ENCODE measurements at regions not wholly inside any gene's neighbourhood (a gene's known extent, or its start where the extent isn't known, plus 50 kb on each side); places are given as distances from the start of the nearest gene placed in this dataset.

- no peak for DNase-seq (ENCODE audit: low read depth)
- no peak for TF ChIP-seq CTCF (IDR thresholded peaks at IDR 0.05; ENCODE audit: insufficient read depth, low read depth, low read length, missing control alignments)
- H3K4me3 ChIP-seq (ENCODE audit: low read depth, low read length) = no peak overlapping the region
Measured at GRCh38 chr13:44273216-44273615, 100.4 kb upstream of the SERP2 start.

GRCh38 chr13:44273991-44274770 lies 99.4 kb upstream of the SERP2 start:
- no peak for TF ChIP-seq CTCF (IDR thresholded peaks at IDR 0.05; ENCODE audit: insufficient read depth, low read depth, low read length, missing control alignments)
- H3K4me3 ChIP-seq (ENCODE audit: low read depth, low read length) = peak overlapping the region; percentile 7; the same call in 1 of the 2 replicates
- DNase-seq (ENCODE audit: low read depth) = peak; percentile 61

- peak; percentile 20 for DNase-seq (ENCODE audit: low read depth)
- TF ChIP-seq CTCF (IDR thresholded peaks at IDR 0.05; ENCODE audit: insufficient read depth, low read depth, low read length, missing control alignments) = no peak
- H3K4me3 ChIP-seq (ENCODE audit: low read depth, low read length) = peak overlapping the region; percentile 7; the same call in 1 of the 2 replicates
Measured at GRCh38 chr13:44274771-44275205, 98.8 kb upstream of the SERP2 start.

- TF ChIP-seq CTCF (IDR thresholded peaks at IDR 0.05; ENCODE audit: insufficient read depth, low read depth, low read length, missing control alignments) = no peak
- no peak for DNase-seq (ENCODE audit: low read depth)
- H3K4me3 ChIP-seq (ENCODE audit: low read depth, low read length) = no peak overlapping the region
Measured at GRCh38 chr13:44275381-44275780, 98.2 kb upstream of the SERP2 start.

- no peak overlapping the region for H3K4me3 ChIP-seq (ENCODE audit: low read depth, low read length)
- TF ChIP-seq CTCF (IDR thresholded peaks at IDR 0.05; ENCODE audit: insufficient read depth, low read depth, low read length, missing control alignments) = no peak
- DNase-seq (ENCODE audit: low read depth) = no peak
Measured at GRCh38 chr13:44276061-44276460, 97.6 kb upstream of the SERP2 start.

- TF ChIP-seq CTCF (IDR thresholded peaks at IDR 0.05; ENCODE audit: insufficient read depth, low read depth, low read length, missing control alignments) = no peak
- H3K4me3 ChIP-seq (ENCODE audit: low read depth, low read length) = no peak overlapping the region
- no peak for DNase-seq (ENCODE audit: low read depth)
Measured at GRCh38 chr13:44277459-44277858, 96.2 kb upstream of the SERP2 start.

- no peak overlapping the region for H3K4me3 ChIP-seq (ENCODE audit: low read depth, low read length)
- TF ChIP-seq CTCF (IDR thresholded peaks at IDR 0.05; ENCODE audit: insufficient read depth, low read depth, low read length, missing control alignments) = no peak
- peak; percentile 27 for DNase-seq (ENCODE audit: low read depth)
Measured at GRCh38 chr13:44278166-44278565, 95.5 kb upstream of the SERP2 start.

Measured in GM12865 (cell line).